MCF 10A (cell line): ENCODE measurements at regions not wholly inside any gene's neighbourhood (a gene's known extent, or its start where the extent isn't known, plus 50 kb on each side); places are given as distances from the start of the nearest gene placed in this dataset.

ENCODE experiments used
- BruUV-seq: library from RNA; stranded (reverse); fragments of 400-500 nt; replicated peaks from 2 replicates; lab custom pipeline; 2021; lab: Mats Ljungman, UMichigan
- CTCF ChIA-PET: fragments of 300-600 bp; sonication (Branson Sonifier 250); formaldehyde crosslinking; extraction: SDS; loops from one replicate; lab custom pipeline; 2021; ENCODE audit warnings: antibody characterized with exemption, inconsistent platforms; lab: Yijun Ruan, JAX
- POLR2A ChIA-PET: fragments of 300-600, 350-650 bp; sonication (Branson Sonifier 250); formaldehyde crosslinking; extraction: SDS; loops from one replicate; lab custom pipeline; 2020; ENCODE audit warnings: antibody characterized with exemption, inconsistent platforms; lab: Yijun Ruan, JAX
- DNase-seq: peaks from one replicate; pipeline ENCODE4 v3.0.0-alpha.2; 2018; ENCODE audit not compliant: unreplicated experiment
- H3K27ac Mint-ChIP-seq: one replicate; pipeline ENCODE4 v1.8.0; 2022; ENCODE audit warnings: mild to moderate bottlenecking, low read depth, mixed read lengths; ENCODE audit not compliant: unreplicated experiment
- H3K27me3 Mint-ChIP-seq: one replicate; pipeline ENCODE4 v1.8.0; 2022; ENCODE audit warnings: mixed read lengths; ENCODE audit not compliant: insufficient read depth, unreplicated experiment
- H3K36me3 Mint-ChIP-seq: one replicate; pipeline ENCODE4 v1.8.0; 2022; ENCODE audit warnings: mild to moderate bottlenecking, moderate library complexity, mixed read lengths; ENCODE audit not compliant: insufficient read depth, unreplicated experiment
- H3K4me1 Mint-ChIP-seq: one replicate; pipeline ENCODE4 v1.8.0; 2022; ENCODE audit warnings: mixed read lengths; ENCODE audit not compliant: insufficient read depth, unreplicated experiment
- H3K4me3 Mint-ChIP-seq: one replicate; pipeline ENCODE4 v1.8.0; 2022; ENCODE audit warnings: mild to moderate bottlenecking, moderate library complexity, mixed read lengths; ENCODE audit not compliant: unreplicated experiment
- H3K9me3 Mint-ChIP-seq: one replicate; pipeline ENCODE4 v1.8.0; 2022; ENCODE audit warnings: mixed read lengths; ENCODE audit not compliant: unreplicated experiment
- intact Hi-C: fragments of 100-400 bp; cut with micrococcal nuclease; formaldehyde crosslinking; loops from 2 replicates; pipeline ENCODE4 v1.14.1; 2022
- TF ChIP-seq, protein P1 (sequence below): fragments of 200-600 bp; IDR thresholded peaks from one replicate; pipeline ENCODE4 v1.8.0; 2022; ENCODE audit warnings: antibody characterized with exemption, mild to moderate bottlenecking; ENCODE audit not compliant: unreplicated experiment

DNA sequence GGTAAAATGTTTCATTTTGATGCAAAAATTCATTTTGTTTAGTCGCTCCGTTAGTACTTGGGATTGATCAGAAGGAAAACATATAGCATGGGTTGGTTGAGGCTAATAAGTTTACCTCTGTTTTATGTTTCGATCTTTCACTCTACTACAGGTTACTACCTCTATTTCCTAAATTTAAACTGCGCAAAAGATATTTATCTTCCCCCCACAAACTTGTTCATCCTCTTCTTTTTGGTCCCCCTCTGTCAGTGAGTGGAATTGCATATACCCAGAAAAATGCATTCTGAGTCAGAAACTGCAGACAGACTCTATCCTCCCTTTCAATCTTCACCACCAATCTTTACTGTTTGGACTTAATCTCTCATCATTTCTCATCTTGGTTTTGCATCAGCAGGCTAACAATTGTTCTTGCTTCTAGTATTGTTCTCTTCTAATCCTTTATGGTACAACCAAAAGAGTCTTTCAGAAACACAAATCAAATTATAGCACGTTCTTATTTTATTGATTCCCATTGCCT is 316.0 kb upstream of the ADGRL4 start:
- H3K4me3 Mint-ChIP-seq, result peak overlapping the region; percentile 10
- intact Hi-C loops, result loop anchor here (1.0 kb wide), 1 partner anchor 18 kb away; no protein-coding TSS in a partner anchor
- peaks cover 6% of the 10 kb centered on the region for H3K36me3 Mint-ChIP-seq
- peak; percentile 1 for DNase-seq
- no peaks in the 10 kb centered on the region for H3K27me3 Mint-ChIP-seq
- peak overlapping the region; percentile 49 for H3K27ac Mint-ChIP-seq
- H3K9me3 Mint-ChIP-seq, result peaks cover 7% of the 10 kb centered on the region
- ChIA-PET CTCF (no interaction called here), POLR2A (interaction anchor here (0.6 to 1.3 kb wide), 7 partner anchors 10 to 25 kb away, joined by 3 to 5 read pairs (median 3); no protein-coding TSS in a partner anchor)
- TF ChIP-seq, protein P1, sequence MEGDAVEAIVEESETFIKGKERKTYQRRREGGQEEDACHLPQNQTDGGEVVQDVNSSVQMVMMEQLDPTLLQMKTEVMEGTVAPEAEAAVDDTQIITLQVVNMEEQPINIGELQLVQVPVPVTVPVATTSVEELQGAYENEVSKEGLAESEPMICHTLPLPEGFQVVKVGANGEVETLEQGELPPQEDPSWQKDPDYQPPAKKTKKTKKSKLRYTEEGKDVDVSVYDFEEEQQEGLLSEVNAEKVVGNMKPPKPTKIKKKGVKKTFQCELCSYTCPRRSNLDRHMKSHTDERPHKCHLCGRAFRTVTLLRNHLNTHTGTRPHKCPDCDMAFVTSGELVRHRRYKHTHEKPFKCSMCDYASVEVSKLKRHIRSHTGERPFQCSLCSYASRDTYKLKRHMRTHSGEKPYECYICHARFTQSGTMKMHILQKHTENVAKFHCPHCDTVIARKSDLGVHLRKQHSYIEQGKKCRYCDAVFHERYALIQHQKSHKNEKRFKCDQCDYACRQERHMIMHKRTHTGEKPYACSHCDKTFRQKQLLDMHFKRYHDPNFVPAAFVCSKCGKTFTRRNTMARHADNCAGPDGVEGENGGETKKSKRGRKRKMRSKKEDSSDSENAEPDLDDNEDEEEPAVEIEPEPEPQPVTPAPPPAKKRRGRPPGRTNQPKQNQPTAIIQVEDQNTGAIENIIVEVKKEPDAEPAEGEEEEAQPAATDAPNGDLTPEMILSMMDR, result peak; percentile 4
- BruUV-seq, result no TSS peak
- peaks cover 15% of the 10 kb centered on the region for H3K4me1 Mint-ChIP-seq

DNA sequence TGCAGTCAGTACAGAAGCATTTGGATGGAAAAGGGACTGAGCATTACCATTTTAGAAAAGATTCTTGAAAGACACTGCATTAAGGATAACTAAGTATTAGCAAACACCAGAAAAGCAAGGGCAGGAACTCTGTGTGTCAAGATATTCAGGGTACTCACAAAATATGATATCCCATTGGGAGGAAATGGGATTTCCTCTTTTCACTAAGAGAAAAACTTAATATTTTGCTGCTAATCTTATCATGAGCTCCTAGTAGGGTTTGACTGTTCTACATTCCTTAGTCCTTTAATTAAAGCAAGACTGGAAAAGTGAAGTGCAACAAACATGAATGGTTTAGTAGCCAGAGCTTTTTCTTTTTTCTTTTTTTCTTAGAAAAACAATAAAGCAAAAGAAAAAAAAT is 305.9 kb upstream of the ADGRL4 start:
- ChIA-PET CTCF (no interaction called here), POLR2A (interaction anchor here (1.0 to 1.1 kb wide), 2 partner anchors 11 to 25 kb away, joined by 3 read pairs; no protein-coding TSS in a partner anchor)
- TF ChIP-seq, protein P1, result no peak
- no peaks in the 10 kb centered on the region for H3K9me3 Mint-ChIP-seq
- BruUV-seq, result no TSS peak
- intact Hi-C loops, result no loop called here
- H3K27ac Mint-ChIP-seq, result no peak overlapping the region
- no peaks in the 10 kb centered on the region for H3K27me3 Mint-ChIP-seq
- DNase-seq, result no peak
- H3K4me3 Mint-ChIP-seq, result no peak overlapping the region
- H3K4me1 Mint-ChIP-seq, result peaks cover 5% of the 10 kb centered on the region
- no peaks in the 10 kb centered on the region for H3K36me3 Mint-ChIP-seq

DNA sequence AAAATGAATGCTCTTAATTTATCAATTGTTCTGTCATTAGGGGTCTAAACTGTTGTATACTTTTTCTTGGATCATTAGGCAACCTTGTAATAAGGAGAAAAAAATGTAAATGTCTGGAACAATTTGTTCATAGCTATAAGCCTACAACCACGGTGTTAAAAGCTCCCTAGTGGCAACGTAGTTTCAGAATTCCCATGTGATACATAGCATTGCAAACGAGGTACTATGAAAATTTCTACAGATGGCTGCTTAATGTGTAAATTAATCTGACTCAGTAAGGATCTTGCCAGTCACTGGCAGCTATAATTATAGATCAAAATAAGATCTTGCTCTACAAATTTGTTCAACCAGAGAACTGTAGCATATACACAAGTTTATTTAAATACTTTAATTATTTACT is 304.1 kb upstream of the ADGRL4 start:
- DNase-seq, result no peak
- Mint-ChIP-seq H3K27me3 (no peaks in the 10 kb centered on the region), H3K27ac (no peak overlapping the region), H3K4me1 (no peaks in the 10 kb centered on the region), H3K36me3 (no peaks in the 10 kb centered on the region), H3K4me3 (no peak overlapping the region), H3K9me3 (no peaks in the 10 kb centered on the region)
- CTCF ChIA-PET, result no interaction called here
- no TSS peak for BruUV-seq
- intact Hi-C loops, result no loop called here
- POLR2A ChIA-PET, result interaction anchor here (0.5 kb wide), 1 partner anchor 1368 kb away, joined by 3 read pairs; no protein-coding TSS in a partner anchor
- TF ChIP-seq, protein P1, result no peak

DNA sequence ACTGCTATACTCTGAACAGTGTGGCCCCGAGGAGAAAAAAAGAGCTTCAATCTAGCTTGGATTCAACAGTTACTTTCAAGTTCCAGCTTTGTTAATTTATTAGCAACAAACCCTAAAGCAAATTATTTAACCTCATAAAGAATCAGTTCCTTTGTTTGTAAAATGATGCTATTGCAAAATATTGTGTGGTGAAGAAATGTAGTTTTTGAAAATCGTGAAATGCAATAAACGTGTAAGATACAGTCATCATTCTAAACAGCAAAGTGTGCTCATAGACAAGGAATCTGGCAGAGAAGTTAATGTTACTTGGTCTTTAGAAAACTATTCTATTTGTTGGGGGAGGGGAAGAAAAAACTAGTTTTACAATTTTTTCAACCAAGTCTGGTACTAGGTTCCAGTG is 297.6 kb upstream of the ADGRL4 start:
- Mint-ChIP-seq H3K27me3 (no peaks in the 10 kb centered on the region), H3K9me3 (no peaks in the 10 kb centered on the region), H3K36me3 (no peaks in the 10 kb centered on the region), H3K4me3 (no peak overlapping the region), H3K4me1 (peaks cover 9% of the 10 kb centered on the region), H3K27ac (peak overlapping the region; percentile 47)
- intact Hi-C loops, result loop anchor here (1.0 kb wide), 1 partner anchor 19 kb away; no protein-coding TSS in a partner anchor
- no TSS peak for BruUV-seq
- DNase-seq, result peak; percentile 54
- TF ChIP-seq, protein P1, result no peak
- ChIA-PET POLR2A (interaction anchor here (0.6 to 0.9 kb wide), 3 partner anchors 19 to 48 kb away, joined by 3 to 5 read pairs (median 3); no protein-coding TSS in a partner anchor), CTCF (interaction anchor here (0.5 to 0.6 kb wide), 3 partner anchors 10 to 191 kb away, joined by 3 to 4 read pairs (median 3); no protein-coding TSS in a partner anchor)
